ENCODE measurements at regions not wholly inside any gene's neighbourhood (a gene's known extent, or its start where the extent isn't known, plus 50 kb on each side); places are given as distances from the start of the nearest gene placed in this dataset.

GRCh38 chr5:109532773-109533364, 123.1 kb upstream of the PJA2 start:
- no peak for DNase-seq

- DNase-seq, result no peak
Measured at GRCh38 chr5:109531262-109531661, 121.5 kb upstream of the PJA2 start.

GRCh38 chr5:109529987-109530386, 120.2 kb upstream of the PJA2 start:
- no peak for DNase-seq

GRCh38 chr5:109529520-109529919, 119.7 kb upstream of the PJA2 start:
- peak; percentile 80 for DNase-seq

- DNase-seq, result no peak
Measured at GRCh38 chr5:109524555-109524954, 114.8 kb upstream of the PJA2 start.

GRCh38 chr5:109524026-109524425, 114.3 kb upstream of the PJA2 start:
- no peak for DNase-seq

GRCh38 chr5:109522404-109522803, 112.6 kb upstream of the PJA2 start:
- no peak for DNase-seq

GRCh38 chr5:109519416-109519815, 109.6 kb upstream of the PJA2 start:
- DNase-seq, result no peak

- DNase-seq, result no peak
Measured at GRCh38 chr5:109516390-109516789, 106.6 kb upstream of the PJA2 start.

GRCh38 chr5:109511980-109512734, 102.4 kb upstream of the PJA2 start:
- no peak for DNase-seq

GRCh38 chr5:109506556-109506955, 96.8 kb upstream of the PJA2 start:
- no peak for DNase-seq

- DNase-seq, result no peak
Measured at GRCh38 chr5:109496112-109496511, 86.3 kb upstream of the PJA2 start.

- DNase-seq, result no peak
Measured at GRCh38 chr5:109487753-109488420, 78.1 kb upstream of the PJA2 start.

GRCh38 chr5:109486200-109486804, 76.5 kb upstream of the PJA2 start:
- no peak for DNase-seq

- peak; percentile 52 for DNase-seq
Measured at GRCh38 chr5:109485030-109485429, 75.3 kb upstream of the PJA2 start.

- DNase-seq, result no peak
Measured at GRCh38 chr5:109484597-109484996, 74.8 kb upstream of the PJA2 start.

GRCh38 chr5:109483395-109483971, 73.7 kb upstream of the PJA2 start:
- no peak for DNase-seq

- no peak for DNase-seq
Measured at GRCh38 chr5:109482748-109483147, 73.0 kb upstream of the PJA2 start.

GRCh38 chr5:109479260-109479860, 69.6 kb upstream of the PJA2 start:
- DNase-seq, result no peak

GRCh38 chr5:109478830-109479229, 69.1 kb upstream of the PJA2 start:
- no peak for DNase-seq

GRCh38 chr5:109476292-109476691, 66.5 kb upstream of the PJA2 start:
- no peak for DNase-seq
